ENCODE measurements at regions not wholly inside any gene's neighbourhood (a gene's known extent, or its start where the extent isn't known, plus 50 kb on each side); places are given as distances from the start of the nearest gene placed in this dataset.

GRCh38 chr7:13259930-13260329 lies 572.5 kb downstream of the ARL4A start:
- no peak for TF ChIP-seq POLR2A (IDR thresholded peaks at IDR 0.05)
- TF ChIP-seq, protein P1, sequence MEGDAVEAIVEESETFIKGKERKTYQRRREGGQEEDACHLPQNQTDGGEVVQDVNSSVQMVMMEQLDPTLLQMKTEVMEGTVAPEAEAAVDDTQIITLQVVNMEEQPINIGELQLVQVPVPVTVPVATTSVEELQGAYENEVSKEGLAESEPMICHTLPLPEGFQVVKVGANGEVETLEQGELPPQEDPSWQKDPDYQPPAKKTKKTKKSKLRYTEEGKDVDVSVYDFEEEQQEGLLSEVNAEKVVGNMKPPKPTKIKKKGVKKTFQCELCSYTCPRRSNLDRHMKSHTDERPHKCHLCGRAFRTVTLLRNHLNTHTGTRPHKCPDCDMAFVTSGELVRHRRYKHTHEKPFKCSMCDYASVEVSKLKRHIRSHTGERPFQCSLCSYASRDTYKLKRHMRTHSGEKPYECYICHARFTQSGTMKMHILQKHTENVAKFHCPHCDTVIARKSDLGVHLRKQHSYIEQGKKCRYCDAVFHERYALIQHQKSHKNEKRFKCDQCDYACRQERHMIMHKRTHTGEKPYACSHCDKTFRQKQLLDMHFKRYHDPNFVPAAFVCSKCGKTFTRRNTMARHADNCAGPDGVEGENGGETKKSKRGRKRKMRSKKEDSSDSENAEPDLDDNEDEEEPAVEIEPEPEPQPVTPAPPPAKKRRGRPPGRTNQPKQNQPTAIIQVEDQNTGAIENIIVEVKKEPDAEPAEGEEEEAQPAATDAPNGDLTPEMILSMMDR (IDR thresholded peaks at IDR 0.05) = no peak
- no peak for TF ChIP-seq EP300 (IDR thresholded peaks at IDR 0.05)

Measured in stomach (tissue), 4 donors.